HFFc6 (cell line): ENCODE measurements at regions not wholly inside any gene's neighbourhood (a gene's known extent, or its start where the extent isn't known, plus 50 kb on each side); places are given as distances from the start of the nearest gene placed in this dataset.
"Not testable (repeated sequence)": the region's sequence is repeated elsewhere in the genome, so short reads cannot be mapped to it uniquely, and the experiment has no call there.

Experiments
- DNase-seq: peaks from one replicate; pipeline ENCODE4 v3.0.0-alpha.2; 2018
- H3K27ac Mint-ChIP-seq: 2 replicates; pipeline ENCODE4 v1.8.0; 2020; ENCODE audit warnings: mild to moderate bottlenecking, mixed read lengths
- H3K27me3 Mint-ChIP-seq: 2 replicates; pipeline ENCODE4 v1.8.0; 2021; ENCODE audit warnings: mild to moderate bottlenecking, moderate library complexity, mixed read lengths; ENCODE audit not compliant: insufficient read depth
- H3K36me3 Mint-ChIP-seq: 2 replicates; pipeline ENCODE4 v1.8.0; 2021; ENCODE audit warnings: low read depth, mixed read lengths
- H3K4me1 Mint-ChIP-seq: 2 replicates; pipeline ENCODE4 v1.8.0; 2020; ENCODE audit warnings: low read depth, mixed read lengths
- H3K4me3 Mint-ChIP-seq: 2 replicates; pipeline ENCODE4 v1.8.0; 2020; ENCODE audit warnings: mild to moderate bottlenecking, moderate library complexity, mixed read lengths
- H3K9me3 Mint-ChIP-seq: 2 replicates; pipeline ENCODE4 v1.8.0; 2020; ENCODE audit warnings: mild to moderate bottlenecking, mixed read lengths
- CTCF ChIP-seq: fragments of 200-600 bp; sonication (generic); IDR thresholded peaks from 2 replicates; pipeline ENCODE4 v1.5.0; 2021; ENCODE audit warnings: antibody characterized with exemption, mild to moderate bottlenecking

DNA sequence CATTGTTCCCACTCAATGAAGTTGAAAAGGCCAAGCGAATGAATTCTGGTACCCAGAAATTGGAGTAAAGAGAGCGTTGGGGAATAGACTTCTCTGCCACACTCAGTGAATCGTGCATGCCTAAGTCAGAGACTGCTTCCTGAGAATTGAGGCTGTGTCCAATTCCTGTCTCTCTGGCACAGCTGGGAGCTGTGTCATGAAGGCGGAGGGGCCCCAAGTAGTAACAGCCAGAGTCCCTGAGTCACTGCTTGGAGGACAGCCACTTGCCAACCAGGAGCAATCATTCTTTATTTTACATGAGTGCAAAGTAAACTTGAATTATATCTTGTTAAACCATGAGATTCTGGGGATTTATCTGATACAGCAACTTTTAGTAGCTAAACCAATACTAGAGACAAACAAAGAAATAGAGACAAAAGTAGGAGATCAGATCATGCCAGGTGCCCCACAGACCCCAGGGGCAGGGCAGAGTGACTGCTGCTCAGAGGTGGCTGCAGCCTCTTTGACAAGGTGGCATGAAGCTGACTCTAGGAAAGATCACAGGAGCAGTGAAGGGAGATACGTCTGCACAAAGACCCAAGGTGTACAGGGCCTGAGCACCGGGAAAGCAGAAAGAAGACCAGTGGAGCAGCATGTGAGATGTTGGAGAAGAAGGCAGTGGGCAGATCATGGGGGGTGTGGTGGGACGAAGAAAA lies 246.0 kb downstream of the GADD45G start:
- H3K27ac Mint-ChIP-seq, result no peak overlapping the region
- no peak for TF ChIP-seq CTCF
- H3K27me3 Mint-ChIP-seq, result peaks cover 2% of the 10 kb centered on the region; the same call in 1 of the 2 replicates
- DNase-seq, result no peak
- H3K9me3 Mint-ChIP-seq, result peaks cover 54% of the 10 kb centered on the region
- no peak overlapping the region for H3K4me3 Mint-ChIP-seq
- no peaks in the 10 kb centered on the region for H3K4me1 Mint-ChIP-seq
- H3K36me3 Mint-ChIP-seq, result 0 out of 2 replicates have a peak, but pooled peaks cover 4% of the 10 kb centered on the region

- no peak for DNase-seq
- Mint-ChIP-seq H3K27me3 (0 out of 2 replicates have a peak, but pooled peaks cover 2% of the 10 kb centered on the region), H3K9me3 (peaks cover 51% of the 10 kb centered on the region), H3K27ac (no peak overlapping the region), H3K4me3 (no peak overlapping the region), H3K36me3 (0 out of 2 replicates have a peak, but pooled peaks cover 4% of the 10 kb centered on the region), H3K4me1 (no peaks in the 10 kb centered on the region)
- no peak for TF ChIP-seq CTCF
These were observed 248.3 kb downstream of the GADD45G start for GRCh38 chr9:89853161-89853560.

DNA sequence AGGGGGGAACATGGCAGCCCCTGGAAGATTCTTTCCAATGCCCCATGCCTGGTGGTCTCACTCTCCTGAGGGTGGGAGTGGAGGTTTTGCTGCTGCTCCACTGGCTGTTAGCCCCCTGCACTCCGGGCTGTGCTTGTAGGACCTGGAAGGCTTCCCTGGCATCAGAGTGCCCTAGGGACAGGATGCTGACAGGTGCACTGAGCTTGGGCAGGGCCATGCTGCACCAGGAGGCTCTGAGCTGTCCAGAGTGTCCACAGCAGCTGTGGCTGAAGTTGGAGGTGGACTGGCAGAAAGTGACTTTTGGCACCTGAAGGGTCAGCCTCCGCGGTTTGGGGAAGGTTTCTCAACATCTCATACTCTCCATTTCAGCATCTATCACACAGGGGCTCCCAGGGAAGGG lies 249.1 kb downstream of the GADD45G start:
- H3K4me3 Mint-ChIP-seq, result no peak overlapping the region
- no peak for TF ChIP-seq CTCF
- H3K27me3 Mint-ChIP-seq, result 0 out of 2 replicates have a peak, but pooled peaks cover 2% of the 10 kb centered on the region
- DNase-seq, result no peak
- no peaks in the 10 kb centered on the region for H3K4me1 Mint-ChIP-seq
- 0 out of 2 replicates have a peak, but pooled peaks cover 4% of the 10 kb centered on the region for H3K36me3 Mint-ChIP-seq
- H3K27ac Mint-ChIP-seq, result no peak overlapping the region
- H3K9me3 Mint-ChIP-seq, result peaks cover 54% of the 10 kb centered on the region

DNA sequence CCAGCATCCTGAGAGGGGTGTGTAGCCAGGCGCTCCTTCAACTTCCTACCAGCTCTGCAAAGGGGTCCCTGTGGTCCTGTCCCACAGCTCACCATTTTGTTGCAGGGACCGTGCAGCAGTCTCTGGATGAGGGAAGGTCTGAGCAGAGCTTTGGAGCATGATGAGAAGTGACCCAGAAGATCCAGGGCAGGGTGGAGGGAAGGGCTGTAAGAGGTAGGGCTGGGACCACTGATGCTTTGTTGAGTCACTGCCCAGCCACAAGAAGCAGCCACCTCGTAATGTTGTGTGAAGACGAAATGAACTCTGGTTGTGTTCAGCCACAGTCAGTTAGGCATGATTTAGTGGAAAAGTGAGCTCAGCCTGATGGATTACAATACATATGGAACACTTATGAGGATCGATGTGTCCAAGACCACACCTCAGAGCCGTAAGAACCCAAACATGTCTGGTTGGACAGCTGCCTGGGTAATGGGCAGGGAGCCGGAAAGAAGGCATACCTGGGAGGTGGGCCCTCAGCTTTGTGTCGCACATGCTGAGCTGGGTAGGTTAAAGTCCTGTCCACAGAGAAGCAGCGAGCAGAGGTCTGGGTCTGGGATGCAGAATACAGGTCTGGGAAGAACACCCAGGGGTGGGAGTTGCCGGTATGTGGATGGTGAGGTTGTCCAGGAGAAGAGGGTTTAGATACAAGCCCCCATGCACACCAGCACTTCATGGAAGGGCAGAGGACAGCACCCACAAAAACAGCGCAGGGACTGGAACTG lies 250.1 kb downstream of the GADD45G start:
- no peak overlapping the region for H3K4me3 Mint-ChIP-seq
- peaks cover 55% of the 10 kb centered on the region for H3K9me3 Mint-ChIP-seq
- no peak overlapping the region for H3K27ac Mint-ChIP-seq
- no peak for DNase-seq
- no peaks in the 10 kb centered on the region for H3K4me1 Mint-ChIP-seq
- TF ChIP-seq CTCF, result no peak
- 0 out of 2 replicates have a peak, but pooled peaks cover 4% of the 10 kb centered on the region for H3K36me3 Mint-ChIP-seq
- H3K27me3 Mint-ChIP-seq, result no peaks in the 10 kb centered on the region

- H3K4me1 Mint-ChIP-seq, H3K27ac Mint-ChIP-seq, DNase-seq, H3K27me3 Mint-ChIP-seq, H3K36me3 Mint-ChIP-seq, H3K4me3 Mint-ChIP-seq: not testable (repeated sequence)
- H3K9me3 Mint-ChIP-seq, result peaks cover 47% of the 10 kb centered on the region
These were observed 251.5 kb downstream of the GADD45G start for GRCh38 chr9:89856296-89856695.

- H3K4me3 Mint-ChIP-seq, H3K27ac Mint-ChIP-seq, DNase-seq, H3K4me1 Mint-ChIP-seq, H3K36me3 Mint-ChIP-seq, H3K27me3 Mint-ChIP-seq: not testable (repeated sequence)
- H3K9me3 Mint-ChIP-seq, result peaks cover 46% of the 10 kb centered on the region
These were observed 252.1 kb downstream of the GADD45G start for GRCh38 chr9:89856950-89857349.

GRCh38 chr9:89859842-89860241 lies 255.0 kb downstream of the GADD45G start:
- not testable (repeated sequence) for H3K27ac Mint-ChIP-seq, H3K4me1 Mint-ChIP-seq, H3K27me3 Mint-ChIP-seq, DNase-seq, H3K36me3 Mint-ChIP-seq, H3K4me3 Mint-ChIP-seq
- H3K9me3 Mint-ChIP-seq, result peaks cover 57% of the 10 kb centered on the region

- H3K4me3 Mint-ChIP-seq, H3K36me3 Mint-ChIP-seq, H3K4me1 Mint-ChIP-seq, DNase-seq, H3K27me3 Mint-ChIP-seq, H3K27ac Mint-ChIP-seq: not testable (repeated sequence)
- H3K9me3 Mint-ChIP-seq, result peaks cover 57% of the 10 kb centered on the region
These were observed 256.6 kb downstream of the GADD45G start for GRCh38 chr9:89861371-89861770.
